GM18505 (cell line): ENCODE measurements at regions not wholly inside any gene's neighbourhood (a gene's known extent, or its start where the extent isn't known, plus 50 kb on each side); places are given as distances from the start of the nearest gene placed in this dataset.

Source experiments
- ATAC-seq: cut with Tn5 transposase; IDR thresholded peaks from one replicate; pipeline ENCODE4 v1.9.1; 2021; ENCODE audit not compliant: unreplicated experiment
- POLR2A ChIP-seq: IDR thresholded peaks from 4 replicates; pipeline ENCODE4 v1.6.1; 2011; ENCODE audit warnings: borderline replicate concordance; ENCODE audit not compliant: insufficient read depth, insufficient read length; ENCODE audit errors: extremely low read depth

DNA sequence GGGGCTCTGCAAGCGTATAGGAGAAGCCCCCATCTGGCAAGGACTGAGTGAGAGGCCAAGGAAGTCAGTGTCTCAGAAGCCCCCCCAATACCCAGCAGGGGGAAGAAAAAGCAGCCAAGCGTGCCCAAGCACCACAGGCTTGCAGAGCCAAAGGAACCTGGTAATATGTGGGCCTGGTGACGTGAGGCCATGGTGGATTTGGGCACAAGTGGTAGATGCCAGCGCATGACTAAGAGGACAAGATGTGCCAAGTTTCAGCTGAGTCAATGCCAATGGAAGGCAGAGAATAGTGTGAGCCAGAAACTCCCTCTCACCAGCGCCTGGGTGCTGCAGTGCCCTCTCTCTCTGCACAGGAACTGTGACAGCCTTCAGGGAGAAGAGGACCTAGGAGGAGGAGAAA lies 110.0 kb downstream of the QRSL1 start:
- ATAC-seq = no peak
- TF ChIP-seq POLR2A = no peak

DNA sequence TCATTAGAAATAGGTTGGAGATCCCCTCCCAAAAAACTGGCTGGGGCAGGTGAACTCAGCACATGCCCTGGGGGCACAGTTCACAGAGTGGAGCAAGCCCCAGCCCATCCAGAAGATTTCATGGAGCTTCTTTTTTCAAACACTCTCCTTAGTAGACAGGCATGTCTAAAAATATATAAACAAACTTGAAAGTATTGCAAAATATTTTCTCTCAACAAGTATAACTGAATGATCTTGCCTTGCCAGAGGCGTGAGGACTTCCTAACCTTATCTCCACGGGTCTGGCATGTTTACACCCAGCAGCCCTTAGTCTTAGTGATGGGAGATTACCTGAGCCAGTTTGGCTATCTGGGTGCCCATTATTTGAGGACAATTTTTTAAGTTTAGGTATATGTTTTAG lies 107.1 kb downstream of the QRSL1 start:
- no peak for TF ChIP-seq POLR2A
- no peak for ATAC-seq

GRCh38 chr6:106735828-106736227 lies 106.5 kb downstream of the QRSL1 start:
- TF ChIP-seq POLR2A = no peak
- no peak for ATAC-seq

GRCh38 chr6:106735136-106735633 lies 105.8 kb downstream of the QRSL1 start:
- TF ChIP-seq POLR2A = no peak

GRCh38 chr6:106733386-106733785 lies 104.0 kb downstream of the QRSL1 start:
- no peak for ATAC-seq
- TF ChIP-seq POLR2A = no peak

More at GRCh38 chr6:106735136-106735633, 105.8 kb downstream of the QRSL1 start:
- no peak for ATAC-seq

DNA sequence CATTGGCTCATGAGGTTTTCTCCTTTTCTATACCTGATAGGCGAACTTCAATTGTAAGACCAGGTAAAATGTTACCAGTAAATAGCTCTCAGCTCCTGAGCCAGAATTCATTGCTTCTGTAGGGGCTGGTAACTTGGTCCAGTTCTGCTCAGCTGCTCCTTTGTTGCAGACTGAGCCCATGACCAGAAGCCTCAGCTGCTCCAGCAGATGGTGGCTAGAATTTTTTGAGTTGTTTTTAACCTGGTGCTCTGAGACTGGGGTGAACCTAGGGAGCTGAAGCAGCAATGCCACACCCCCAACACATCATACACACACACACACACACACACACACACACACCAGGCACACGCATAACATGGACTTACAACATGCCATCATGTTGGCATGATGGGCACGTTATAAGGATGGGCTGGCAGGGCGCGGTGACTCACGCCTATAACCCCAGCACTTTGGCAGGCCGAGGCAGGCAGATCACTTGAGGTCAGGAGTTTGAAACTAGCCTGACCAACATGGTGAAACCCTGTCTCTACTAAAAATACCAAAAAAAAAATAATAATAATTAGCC lies 103.1 kb downstream of the QRSL1 start:
- no peak for ATAC-seq
- no peak for TF ChIP-seq POLR2A

GRCh38 chr6:106731843-106732160 lies 102.4 kb downstream of the QRSL1 start:
- no peak for TF ChIP-seq POLR2A
- no peak for ATAC-seq

DNA sequence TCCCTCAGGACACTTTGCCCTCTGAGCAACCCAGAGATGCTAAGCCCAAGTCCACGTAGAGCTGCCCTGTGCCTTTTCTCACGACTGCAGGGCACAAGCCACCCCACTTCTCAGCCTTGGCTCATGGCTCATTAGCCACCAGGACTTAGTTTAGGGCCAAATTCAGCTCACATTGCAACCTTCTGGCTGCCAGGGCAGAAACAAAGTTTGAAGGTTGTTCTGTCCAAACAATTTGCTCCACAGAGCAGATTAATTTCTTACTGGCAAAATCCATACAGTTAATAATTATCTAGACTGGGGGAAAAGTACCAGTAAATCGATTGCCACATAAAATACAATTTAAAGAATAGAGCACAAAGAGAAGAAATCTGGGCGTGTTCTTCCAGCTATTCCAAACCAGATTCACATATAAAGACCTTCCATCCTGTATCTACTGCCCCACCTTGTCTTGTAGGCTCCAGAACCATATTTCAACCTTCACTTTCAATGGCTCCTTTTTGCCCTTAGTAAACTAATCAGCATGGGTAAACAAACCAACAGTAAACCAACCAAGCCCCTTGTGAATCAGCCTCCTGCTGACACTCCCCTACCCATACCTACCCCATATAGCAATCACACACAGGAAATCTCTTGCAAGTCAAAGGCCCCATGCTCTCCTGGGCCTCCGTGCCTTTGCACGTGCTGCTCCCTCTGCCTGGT lies 101.9 kb downstream of the QRSL1 start:
- no peak for ATAC-seq
- TF ChIP-seq POLR2A = no peak

GRCh38 chr6:106730718-106731117 lies 101.3 kb downstream of the QRSL1 start:
- ATAC-seq = no peak
- TF ChIP-seq POLR2A = no peak

GRCh38 chr6:106730264-106730663 lies 100.9 kb downstream of the QRSL1 start:
- no peak for TF ChIP-seq POLR2A
- ATAC-seq = no peak

DNA sequence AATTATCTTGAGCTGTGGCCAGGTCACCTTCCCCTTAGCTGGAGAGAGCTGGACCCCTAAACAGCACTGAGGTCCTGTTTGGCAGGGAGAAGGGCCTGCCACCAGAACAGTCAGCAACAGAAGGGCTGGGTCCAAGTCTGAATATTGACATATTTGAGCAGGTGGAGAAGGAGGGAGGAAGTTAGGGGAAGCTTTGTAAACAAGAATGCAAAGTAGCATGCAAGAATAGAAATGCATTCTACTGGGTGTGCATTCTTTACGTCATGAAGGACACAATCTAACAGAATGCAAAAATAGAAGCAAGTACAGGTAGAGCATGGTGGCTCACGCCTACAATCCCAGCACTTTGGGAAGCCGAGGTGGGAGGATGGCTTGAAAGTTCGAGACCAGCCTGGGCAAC lies 100.5 kb downstream of the QRSL1 start:
- ATAC-seq = no peak
- no peak for TF ChIP-seq POLR2A

- TF ChIP-seq POLR2A = no peak
- ATAC-seq = no peak
Measured at GRCh38 chr6:106728296-106728870, 99.0 kb downstream of the QRSL1 start.

GRCh38 chr6:106727480-106728149 lies 98.2 kb downstream of the QRSL1 start:
- TF ChIP-seq POLR2A = no peak
- ATAC-seq = no peak

DNA sequence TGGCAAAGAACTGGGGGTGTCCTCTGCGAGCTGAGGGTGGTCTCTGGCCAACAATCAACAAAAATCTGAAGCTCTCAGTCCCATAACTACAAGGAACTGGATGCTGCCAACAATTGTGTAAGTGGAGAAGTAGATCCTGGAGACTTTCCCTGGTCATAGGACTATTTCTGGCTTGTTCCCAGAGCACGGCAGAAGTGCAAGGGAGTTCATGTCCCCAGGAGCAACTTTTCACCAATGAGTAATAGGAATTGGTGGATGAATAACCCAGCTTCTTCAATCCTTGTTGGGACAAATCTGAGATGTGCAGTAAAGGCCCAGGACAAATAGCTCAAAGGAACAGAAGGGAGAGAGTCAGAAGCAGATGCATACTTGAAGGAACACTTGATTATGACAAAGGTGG lies 95.5 kb downstream of the QRSL1 start:
- ATAC-seq = no peak
- TF ChIP-seq POLR2A = no peak
